Astrocyte of the cerebellum (primary cell): ENCODE measurements at regions not wholly inside any gene's neighbourhood (a gene's known extent, or its start where the extent isn't known, plus 50 kb on each side); places are given as distances from the start of the nearest gene placed in this dataset.
A peak's percentile ranks its signal among the peaks of the same experiment; 100 is the strongest.

Experiments used
- DNase-seq: peaks from one replicate; pipeline ENCODE4 v3.0.0-alpha.2; 2011; ENCODE audit warnings: low read depth
- H3K4me3 ChIP-seq: 2 replicates; pipeline ENCODE4 v1.5.1; 2011; ENCODE audit warnings: mild to moderate bottlenecking, low read depth, low read length, moderate library complexity
- in situ Hi-C: cut with HindIII; loops from 2 replicates; pipeline ENCODE4 v1.10.0; 2017; ENCODE audit warnings: low sequenced_read_pairs
- TF ChIP-seq, protein P1 (sequence below): IDR thresholded peaks from 2 replicates; pipeline ENCODE4 v1.5.1; 2012; ENCODE audit warnings: low read length, low read depth, moderate library complexity, mild to moderate bottlenecking; ENCODE audit errors: missing control alignments

DNA sequence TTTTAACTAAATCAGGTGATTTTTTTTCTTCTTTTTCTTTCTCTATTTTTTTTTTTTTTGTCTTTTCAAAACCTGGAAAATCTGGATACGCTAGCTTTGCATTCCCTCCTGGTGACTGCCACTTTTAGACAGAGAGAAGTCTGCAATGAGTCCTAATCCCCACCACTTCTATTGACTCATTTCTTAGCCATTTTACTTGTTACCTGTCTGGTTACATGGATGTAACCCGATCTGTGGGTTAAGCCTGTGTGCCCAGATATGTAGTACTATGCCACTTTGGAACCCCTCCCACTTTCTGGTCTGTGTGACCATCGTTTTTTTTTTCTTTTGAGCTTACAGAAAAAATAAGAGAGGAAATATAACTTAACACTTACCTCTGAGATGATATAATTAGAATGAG is 817.8 kb upstream of the PCDH9 start:
- in situ Hi-C loops: no loop called here
- TF ChIP-seq, protein P1, sequence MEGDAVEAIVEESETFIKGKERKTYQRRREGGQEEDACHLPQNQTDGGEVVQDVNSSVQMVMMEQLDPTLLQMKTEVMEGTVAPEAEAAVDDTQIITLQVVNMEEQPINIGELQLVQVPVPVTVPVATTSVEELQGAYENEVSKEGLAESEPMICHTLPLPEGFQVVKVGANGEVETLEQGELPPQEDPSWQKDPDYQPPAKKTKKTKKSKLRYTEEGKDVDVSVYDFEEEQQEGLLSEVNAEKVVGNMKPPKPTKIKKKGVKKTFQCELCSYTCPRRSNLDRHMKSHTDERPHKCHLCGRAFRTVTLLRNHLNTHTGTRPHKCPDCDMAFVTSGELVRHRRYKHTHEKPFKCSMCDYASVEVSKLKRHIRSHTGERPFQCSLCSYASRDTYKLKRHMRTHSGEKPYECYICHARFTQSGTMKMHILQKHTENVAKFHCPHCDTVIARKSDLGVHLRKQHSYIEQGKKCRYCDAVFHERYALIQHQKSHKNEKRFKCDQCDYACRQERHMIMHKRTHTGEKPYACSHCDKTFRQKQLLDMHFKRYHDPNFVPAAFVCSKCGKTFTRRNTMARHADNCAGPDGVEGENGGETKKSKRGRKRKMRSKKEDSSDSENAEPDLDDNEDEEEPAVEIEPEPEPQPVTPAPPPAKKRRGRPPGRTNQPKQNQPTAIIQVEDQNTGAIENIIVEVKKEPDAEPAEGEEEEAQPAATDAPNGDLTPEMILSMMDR: no peak
- no peak for DNase-seq
- no peak overlapping the region for H3K4me3 ChIP-seq

- H3K4me3 ChIP-seq: no peak overlapping the region
- in situ Hi-C loops: no loop called here
- TF ChIP-seq, protein P1: no peak
- DNase-seq: no peak
Observed at GRCh38 chr13:68046903-68047302, 816.8 kb upstream of the PCDH9 start.

GRCh38 chr13:68030152-68030809 is 800.1 kb upstream of the PCDH9 start:
- no peak overlapping the region for H3K4me3 ChIP-seq
- TF ChIP-seq, protein P1: no peak
- in situ Hi-C loops: no loop called here
- DNase-seq: no peak

DNA sequence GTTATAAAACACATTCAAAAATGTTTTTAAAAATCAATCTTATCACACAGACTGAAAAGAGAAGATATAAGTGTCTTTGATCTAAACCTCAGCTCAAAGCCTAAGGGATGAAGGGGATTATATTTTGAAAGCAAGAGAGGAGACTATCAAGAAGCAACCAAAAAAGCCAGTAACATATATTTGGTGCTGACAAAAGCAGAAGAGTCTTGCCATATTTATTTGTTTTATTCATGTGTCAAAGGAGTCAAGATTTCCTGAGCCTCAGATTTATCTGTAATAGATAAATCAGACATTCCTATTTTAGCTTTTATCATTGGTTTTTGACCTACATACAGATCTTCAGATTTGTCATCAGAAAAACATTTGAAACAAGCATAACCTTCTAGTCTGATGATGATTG is 798.6 kb upstream of the PCDH9 start:
- in situ Hi-C loops: no loop called here
- DNase-seq: no peak
- TF ChIP-seq, protein P1: no peak
- H3K4me3 ChIP-seq: no peak overlapping the region

- DNase-seq: peak; percentile 19
- in situ Hi-C loops: no loop called here
- H3K4me3 ChIP-seq: no peak overlapping the region
- TF ChIP-seq, protein P1: no peak
Observed at GRCh38 chr13:68027306-68027705, 797.2 kb upstream of the PCDH9 start.

GRCh38 chr13:68026077-68026476 is 795.9 kb upstream of the PCDH9 start:
- TF ChIP-seq, protein P1: no peak
- H3K4me3 ChIP-seq: no peak overlapping the region
- in situ Hi-C loops: no loop called here
- DNase-seq: no peak
